GM13976 (cell line): ENCODE measurements at regions not wholly inside any gene's neighbourhood (a gene's known extent, or its start where the extent isn't known, plus 50 kb on each side); places are given as distances from the start of the nearest gene placed in this dataset.

ENCODE experiments used
- DNase-seq: peaks from one replicate; pipeline ENCODE4 v3.0.0; 2012; ENCODE audit warnings: low spot score
- CTCF ChIP-seq: IDR thresholded peaks from 2 replicates; pipeline ENCODE4 v1.5.1; 2012; ENCODE audit warnings: borderline replicate concordance, mild to moderate bottlenecking; ENCODE audit not compliant: insufficient read depth; ENCODE audit errors: extremely low read depth, missing control alignments, control extremely low read depth
- in situ Hi-C: fragments of 300-500 bp; cut with MboI; formaldehyde crosslinking; loops from one replicate; pipeline ENCODE4 v1.12.0; 2022; ENCODE audit warnings: low sequenced_read_pairs, mixed read lengths, inconsistent platforms; ENCODE audit not compliant: unreplicated experiment

- in situ Hi-C loops, result no loop called here
- DNase-seq, result no peak
- TF ChIP-seq CTCF, result no peak
Observed at GRCh38 chr16:85363427-85363826, 249.7 kb upstream of the GSE1 start.

- in situ Hi-C loops, result no loop called here
- TF ChIP-seq CTCF, result no peak
- DNase-seq, result no peak
Observed at GRCh38 chr16:85363881-85364280, 249.2 kb upstream of the GSE1 start.

- in situ Hi-C loops, result no loop called here
- no peak for TF ChIP-seq CTCF
- DNase-seq, result no peak
Observed at GRCh38 chr16:85364323-85365040, 248.6 kb upstream of the GSE1 start.

DNA sequence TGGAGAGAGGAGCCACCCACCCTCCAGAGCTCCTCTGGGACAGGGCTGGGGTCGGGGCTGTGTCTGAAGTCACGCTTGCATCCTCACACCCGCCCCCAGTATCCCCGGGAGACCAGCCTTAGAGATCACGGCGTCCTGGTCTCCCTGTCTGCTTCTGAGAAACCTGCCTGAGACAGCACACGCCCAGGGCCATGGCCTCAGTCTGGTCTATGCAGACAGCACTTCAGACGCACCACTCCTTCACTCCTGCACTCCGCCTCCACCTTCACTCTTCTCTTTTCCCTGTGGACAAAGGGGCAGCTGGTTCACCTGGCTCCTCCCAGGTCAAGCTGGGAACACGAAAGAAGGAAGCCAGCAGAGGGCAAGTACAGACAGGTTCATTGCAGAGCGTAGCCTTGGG is 248.0 kb upstream of the GSE1 start:
- no peak for DNase-seq
- in situ Hi-C loops, result no loop called here
- TF ChIP-seq CTCF, result no peak

DNA sequence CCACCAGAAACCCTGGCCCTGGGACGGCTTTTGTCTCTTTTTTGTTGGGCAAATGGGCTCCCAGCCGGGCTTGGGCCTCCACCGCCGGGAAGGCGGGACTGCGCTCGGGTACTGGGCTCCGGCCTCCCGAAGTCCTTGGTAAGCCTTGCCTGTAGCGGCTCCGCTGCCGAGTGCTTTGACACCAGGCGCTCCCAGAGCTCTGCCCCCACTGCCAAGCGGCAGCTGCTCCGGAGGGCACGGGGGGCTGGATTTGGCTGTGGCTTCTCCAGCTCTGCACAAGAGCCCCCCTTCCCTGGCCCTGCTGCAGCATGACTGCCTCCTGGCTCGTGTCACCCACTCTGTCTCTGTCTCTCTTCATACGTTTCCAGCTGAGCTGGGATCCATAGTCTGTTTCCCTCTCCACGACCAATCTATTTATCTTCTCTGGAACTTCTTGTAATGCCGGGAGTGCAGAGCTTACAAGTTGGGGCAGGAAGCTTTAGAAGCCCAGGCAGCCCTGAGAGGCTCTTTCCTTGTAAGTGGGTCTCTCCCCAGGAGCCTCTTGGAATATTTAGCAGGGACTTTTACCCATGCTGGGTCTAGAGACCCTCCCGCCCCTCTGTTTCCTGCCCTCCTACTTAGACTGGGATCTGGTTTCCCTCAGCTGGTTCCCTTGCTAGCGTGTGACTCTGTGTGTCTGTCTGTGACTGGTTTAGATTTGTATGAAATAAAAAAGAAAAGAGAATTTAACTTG is 246.9 kb upstream of the GSE1 start:
- TF ChIP-seq CTCF, result no peak
- DNase-seq, result no peak
- in situ Hi-C loops, result no loop called here

DNA sequence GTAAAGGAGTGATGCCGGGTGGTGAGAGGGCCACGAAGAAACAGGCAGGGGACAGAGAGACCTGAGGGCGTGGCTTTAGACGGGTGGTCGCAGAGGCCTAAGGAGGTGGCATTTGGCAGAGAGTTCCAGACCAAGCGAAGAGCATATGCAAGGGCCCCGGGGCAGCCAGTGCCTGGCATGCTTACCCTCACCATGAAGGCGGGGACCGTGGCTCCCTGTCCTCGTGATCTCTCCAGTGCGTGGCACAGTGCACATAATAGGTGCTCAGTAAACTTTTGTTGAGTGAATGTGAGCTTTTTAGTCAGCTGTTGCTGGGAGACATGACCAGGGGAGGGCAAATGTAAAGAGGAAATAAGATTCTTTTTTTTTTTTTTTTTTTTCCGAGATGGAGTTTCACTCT is 245.6 kb upstream of the GSE1 start:
- in situ Hi-C loops, result no loop called here
- no peak for DNase-seq
- TF ChIP-seq CTCF, result no peak

DNA sequence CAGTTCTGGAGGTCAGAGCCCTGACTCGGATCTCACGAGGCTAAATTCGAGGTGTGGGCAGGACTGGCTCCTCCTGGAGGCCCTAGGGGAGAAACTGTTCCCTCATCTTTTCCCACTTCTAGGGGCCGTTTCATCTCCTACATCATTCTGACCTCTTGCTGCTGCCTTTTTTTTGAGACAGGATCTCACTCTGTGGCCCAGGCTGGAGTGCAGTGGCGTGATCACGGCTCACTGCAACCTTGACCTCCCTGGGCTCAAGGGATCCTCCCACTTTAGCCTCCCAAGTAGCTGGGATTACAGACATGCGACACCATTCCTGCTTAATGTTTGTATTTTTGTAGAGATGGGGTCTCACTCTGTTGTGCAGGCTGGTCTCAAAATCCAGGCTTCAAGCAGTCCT is 244.1 kb upstream of the GSE1 start:
- in situ Hi-C loops, result no loop called here
- TF ChIP-seq CTCF, result no peak
- DNase-seq, result no peak
